Effector memory CD8-positive, alpha-beta T cell (primary cell): ENCODE measurements at regions not wholly inside any gene's neighbourhood (a gene's known extent, or its start where the extent isn't known, plus 50 kb on each side); places are given as distances from the start of the nearest gene placed in this dataset.

Experiments
- ATAC-seq: fragments of 150-1000 bp; cut with Tn5 transposase; replicated peaks from 2 replicates; pipeline ENCODE4 v1.10.0; 2021; ENCODE audit warnings: mild to moderate bottlenecking, moderate library complexity
- DNase-seq, 3 experiments: peaks; one replicate each; pipeline ENCODE4 v3.0.0; 2021
- H3K27ac Mint-ChIP-seq, 2 donors: one replicate each; pipeline ENCODE4 v1.8.0; 2022; ENCODE audit warnings: mild to moderate bottlenecking in 2 of 2, mixed read lengths in 2 of 2, moderate library complexity in 2 of 2
- H3K27me3 Mint-ChIP-seq, 2 donors: one replicate each; pipeline ENCODE4 v1.8.0; 2022; ENCODE audit warnings: mixed read lengths in 2 of 2
- H3K36me3 Mint-ChIP-seq: one replicate; pipeline ENCODE4 v1.8.0; 2022; ENCODE audit warnings: mild to moderate bottlenecking, moderate library complexity, mixed read lengths; ENCODE audit not compliant: insufficient read depth
- H3K4me1 Mint-ChIP-seq, 2 donors: one replicate each; pipeline ENCODE4 v1.8.0; 2022; ENCODE audit warnings: low read depth in 2 of 2, mixed read lengths in 2 of 2
- H3K4me3 Mint-ChIP-seq, 2 donors: one replicate each; pipeline ENCODE4 v1.8.0; 2022; ENCODE audit warnings: mild to moderate bottlenecking in 2 of 2, mixed read lengths in 2 of 2, moderate library complexity in 2 of 2
- H3K9me3 Mint-ChIP-seq, 2 donors: one replicate each; pipeline ENCODE4 v1.8.0; 2022; ENCODE audit warnings: mixed read lengths in 2 of 2

GRCh38 chr6:27768556-27768955, 143.6 kb downstream of the OR2B2 start:
- Mint-ChIP-seq H3K4me3 (no peak overlapping the region), H3K9me3 (no peaks in the 10 kb centered on the region), H3K4me1 (peaks cover 8 to 9% of the 10 kb centered on the region in 2 donors), H3K36me3 (no peaks in the 10 kb centered on the region), H3K27ac (no peak overlapping the region), H3K27me3 (peaks cover 0 to 30% of the 10 kb centered on the region in 2 donors)
- ATAC-seq (no peak), DNase-seq (no peak)

- no peaks in the 10 kb centered on the region for H3K9me3 Mint-ChIP-seq
- peaks cover 8 to 9% of the 10 kb centered on the region in 2 donors for H3K4me1 Mint-ChIP-seq
- H3K4me3 Mint-ChIP-seq: no peak overlapping the region
- peaks cover 0 to 30% of the 10 kb centered on the region in 2 donors for H3K27me3 Mint-ChIP-seq
- DNase-seq: no peak
- ATAC-seq: no peak
- H3K36me3 Mint-ChIP-seq: no peaks in the 10 kb centered on the region
- H3K27ac Mint-ChIP-seq: no peak overlapping the region
Measured at GRCh38 chr6:27767851-27768250, 144.3 kb downstream of the OR2B2 start.

- H3K27ac Mint-ChIP-seq: no peak overlapping the region
- H3K36me3 Mint-ChIP-seq: no peaks in the 10 kb centered on the region
- peaks cover 0 to 7% of the 10 kb centered on the region in 2 donors for H3K4me1 Mint-ChIP-seq
- no peak for DNase-seq
- peaks cover 0 to 30% of the 10 kb centered on the region in 2 donors for H3K27me3 Mint-ChIP-seq
- ATAC-seq: no peak
- H3K9me3 Mint-ChIP-seq: no peaks in the 10 kb centered on the region
- no peak overlapping the region for H3K4me3 Mint-ChIP-seq
Measured at GRCh38 chr6:27766405-27766804, 145.8 kb downstream of the OR2B2 start.

GRCh38 chr6:27765028-27765590, 147.1 kb downstream of the OR2B2 start:
- DNase-seq: no peak
- Mint-ChIP-seq H3K27ac (no peak overlapping the region), H3K4me1 (peaks cover 0 to 12% of the 10 kb centered on the region in 2 donors), H3K4me3 (no peak overlapping the region), H3K9me3 (no peaks in the 10 kb centered on the region), H3K36me3 (no peaks in the 10 kb centered on the region), H3K27me3 (peaks cover 0 to 30% of the 10 kb centered on the region in 2 donors)
- no peak for ATAC-seq

GRCh38 chr6:27761391-27761790, 150.8 kb downstream of the OR2B2 start:
- ATAC-seq (no peak), DNase-seq (peak in 1 of 3 experiments; percentile 25)
- Mint-ChIP-seq H3K4me1 (peaks cover 7 to 20% of the 10 kb centered on the region in 2 donors), H3K36me3 (no peaks in the 10 kb centered on the region), H3K27me3 (peaks cover 0 to 14% of the 10 kb centered on the region in 2 donors), H3K27ac (peak overlapping the region in 1 of 2 donors; percentile 98), H3K9me3 (no peaks in the 10 kb centered on the region), H3K4me3 (peak overlapping the region in 1 of 2 donors; percentile 93)

GRCh38 chr6:27760464-27760863, 151.7 kb downstream of the OR2B2 start:
- Mint-ChIP-seq H3K4me3 (peak overlapping the region in 1 of 2 donors; percentile 93), H3K4me1 (peaks cover 7 to 20% of the 10 kb centered on the region in 2 donors), H3K27me3 (peaks cover 0 to 7% of the 10 kb centered on the region in 2 donors), H3K9me3 (no peaks in the 10 kb centered on the region), H3K36me3 (no peaks in the 10 kb centered on the region), H3K27ac (peak overlapping the region in 1 of 2 donors; percentile 98)
- ATAC-seq (no peak), DNase-seq (no peak)

GRCh38 chr6:27759930-27760329, 152.3 kb downstream of the OR2B2 start:
- no peak for ATAC-seq
- H3K36me3 Mint-ChIP-seq: no peaks in the 10 kb centered on the region
- H3K27me3 Mint-ChIP-seq: peaks cover 0 to 1% of the 10 kb centered on the region in 2 donors
- H3K4me1 Mint-ChIP-seq: peaks cover 7 to 20% of the 10 kb centered on the region in 2 donors
- H3K9me3 Mint-ChIP-seq: no peaks in the 10 kb centered on the region
- no peak for DNase-seq
- H3K4me3 Mint-ChIP-seq: no peak overlapping the region
- no peak overlapping the region for H3K27ac Mint-ChIP-seq

GRCh38 chr6:27758491-27758890, 153.7 kb downstream of the OR2B2 start:
- peaks cover 11 to 29% of the 10 kb centered on the region in 2 donors for H3K4me1 Mint-ChIP-seq
- H3K27ac Mint-ChIP-seq: no peak overlapping the region
- no peaks in the 10 kb centered on the region for H3K9me3 Mint-ChIP-seq
- H3K27me3 Mint-ChIP-seq: no peaks in the 10 kb centered on the region
- H3K4me3 Mint-ChIP-seq: no peak overlapping the region
- ATAC-seq: no peak
- DNase-seq: no peak
- peaks cover 11% of the 10 kb centered on the region for H3K36me3 Mint-ChIP-seq

GRCh38 chr6:27757307-27757706, 154.9 kb downstream of the OR2B2 start:
- Mint-ChIP-seq H3K4me1 (peaks cover 17 to 31% of the 10 kb centered on the region in 2 donors), H3K27ac (peak overlapping the region; percentile 51 to 94), H3K27me3 (no peaks in the 10 kb centered on the region), H3K4me3 (peak overlapping the region; percentile 79 to 88), H3K9me3 (peaks cover 0 to 2% of the 10 kb centered on the region in 2 donors), H3K36me3 (peaks cover 23% of the 10 kb centered on the region)
- DNase-seq (peak in 2 of 3 experiments; percentile 14 to 30), ATAC-seq (no peak)

GRCh38 chr6:27755768-27756167, 156.4 kb downstream of the OR2B2 start:
- Mint-ChIP-seq H3K9me3 (peaks cover 0 to 2% of the 10 kb centered on the region in 2 donors), H3K27ac (no peak overlapping the region), H3K4me1 (peaks cover 18 to 21% of the 10 kb centered on the region in 2 donors), H3K27me3 (no peaks in the 10 kb centered on the region), H3K4me3 (peak overlapping the region in 1 of 2 donors; percentile 48), H3K36me3 (peaks cover 25% of the 10 kb centered on the region)
- DNase-seq (no peak), ATAC-seq (no peak)

- DNase-seq (no peak), ATAC-seq (no peak)
- Mint-ChIP-seq H3K27me3 (no peaks in the 10 kb centered on the region), H3K36me3 (peaks cover 25% of the 10 kb centered on the region), H3K27ac (peak overlapping the region; percentile 97 to 99), H3K4me1 (peaks cover 18 to 21% of the 10 kb centered on the region in 2 donors), H3K4me3 (peak overlapping the region; percentile 79 to 99), H3K9me3 (peaks cover 0 to 2% of the 10 kb centered on the region in 2 donors)
Measured at GRCh38 chr6:27754408-27754782, 157.8 kb downstream of the OR2B2 start.

GRCh38 chr6:27753668-27754407, 158.4 kb downstream of the OR2B2 start:
- peak; percentile 16 for ATAC-seq
- Mint-ChIP-seq H3K9me3 (peaks cover 0 to 2% of the 10 kb centered on the region in 2 donors), H3K4me1 (peaks cover 18 to 21% of the 10 kb centered on the region in 2 donors)

GRCh38 chr6:27752038-27752885, 159.9 kb downstream of the OR2B2 start:
- peak overlapping the region; percentile 97 to 99 for H3K27ac Mint-ChIP-seq
- H3K36me3 Mint-ChIP-seq: peaks cover 29% of the 10 kb centered on the region
- no peaks in the 10 kb centered on the region for H3K27me3 Mint-ChIP-seq
- DNase-seq (peak; percentile 32 to 50 (median 47)), ATAC-seq (peak; percentile 55)
- H3K4me1 Mint-ChIP-seq: peaks cover 13 to 16% of the 10 kb centered on the region in 2 donors
- H3K9me3 Mint-ChIP-seq: peaks cover 0 to 2% of the 10 kb centered on the region in 2 donors
- peak overlapping the region; percentile 93 to 99 for H3K4me3 Mint-ChIP-seq

More at GRCh38 chr6:27753668-27754407, 158.4 kb downstream of the OR2B2 start:
- DNase-seq: peak; percentile 26 to 38 (median 35)
- H3K27ac Mint-ChIP-seq: peak overlapping the region; percentile 97 to 99
- H3K4me3 Mint-ChIP-seq: peak overlapping the region; percentile 93 to 99
- H3K27me3 Mint-ChIP-seq: no peaks in the 10 kb centered on the region
- H3K36me3 Mint-ChIP-seq: peaks cover 25% of the 10 kb centered on the region
